ENCODE measurements at regions not wholly inside any gene's neighbourhood (a gene's known extent, or its start where the extent isn't known, plus 50 kb on each side); places are given as distances from the start of the nearest gene placed in this dataset.
A peak's percentile ranks its signal among the peaks of the same experiment; 100 is the strongest.

DNA sequence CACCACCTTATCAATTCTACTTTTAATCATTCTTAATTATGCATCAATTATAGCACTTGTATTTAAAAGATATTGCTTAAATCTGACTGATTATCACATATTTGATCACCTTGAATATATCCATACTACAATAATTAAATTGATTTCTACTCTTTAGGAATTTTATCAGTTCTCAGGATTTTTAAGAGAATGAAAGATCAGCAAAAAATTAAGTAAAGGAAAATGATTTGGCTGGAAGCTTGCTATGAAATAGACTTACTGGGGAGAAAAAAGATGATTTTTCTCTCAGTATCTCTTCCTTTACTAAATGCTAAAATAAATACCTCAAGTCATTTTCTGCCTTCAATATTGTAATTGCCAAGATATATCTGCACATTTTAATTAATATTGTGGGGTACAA lies 848.6 kb downstream of the LTN1 start:
- H3K4ac ChIP-seq (ENCODE audit: low read depth in 1 of 2, low read length in 2 of 2) = no peak overlapping the region
- H4K8ac ChIP-seq (ENCODE audit: low read length) = no peak overlapping the region
- H3K18ac ChIP-seq (ENCODE audit: low read depth in 1 of 2, low read length in 2 of 2) = no peak overlapping the region
- H3K36me3 ChIP-seq (ENCODE audit: control insufficient read depth in 1 of 2, insufficient read depth in 2 of 2, low read depth in 1 of 2, low read length in 2 of 2) = no peaks in the 10 kb centered on the region
- H2BK12ac ChIP-seq (ENCODE audit: low read length in 2 of 2) = no peak overlapping the region
- H2AK5ac ChIP-seq (ENCODE audit: low read length, severe bottlenecking) = no peak overlapping the region
- H3K4me2 ChIP-seq (ENCODE audit: low read length, poor library complexity, severe bottlenecking) = no peak overlapping the region
- no peak overlapping the region for H2BK5ac ChIP-seq (ENCODE audit: low read depth, low read length, poor library complexity, severe bottlenecking)
- no peaks in the 10 kb centered on the region for H3K27me3 ChIP-seq (ENCODE audit: control insufficient read depth in 1 of 2, insufficient read depth in 1 of 2, low read length in 2 of 2)
- H3K9ac ChIP-seq (ENCODE audit: low read length) = no peak overlapping the region
- no peaks in the 10 kb centered on the region for H3K4me1 ChIP-seq (ENCODE audit: control insufficient read depth, insufficient read depth, low read depth, low read length)
- no peak overlapping the region for H3K4me3 ChIP-seq (ENCODE audit: insufficient read depth in 1 of 2, low read depth in 1 of 2, low read length in 2 of 2)
- H3K14ac ChIP-seq (ENCODE audit: low read length in 2 of 2) = no peak overlapping the region
- no peaks in the 10 kb centered on the region for H3K79me1 ChIP-seq (replicated peaks; ENCODE audit: low read length, poor library complexity, severe bottlenecking)
- no peak overlapping the region for H2AFZ ChIP-seq (ENCODE audit: low read depth, low read length)
- no peak overlapping the region for H4K91ac ChIP-seq (ENCODE audit: low read length)
- no peak overlapping the region for H2BK120ac ChIP-seq (ENCODE audit: low read depth, low read length)
- no peaks in the 10 kb centered on the region for H3K9me3 ChIP-seq (ENCODE audit: control insufficient read depth, low read length)
- H2BK15ac ChIP-seq (ENCODE audit: low read depth, poor library complexity, severe bottlenecking) = no peak overlapping the region
- no peak overlapping the region for H3K27ac ChIP-seq (ENCODE audit: low read length, poor library complexity, severe bottlenecking)
- no peak for DNase-seq
- no peak overlapping the region for H3K23ac ChIP-seq (ENCODE audit: low read length in 2 of 2)

DNA sequence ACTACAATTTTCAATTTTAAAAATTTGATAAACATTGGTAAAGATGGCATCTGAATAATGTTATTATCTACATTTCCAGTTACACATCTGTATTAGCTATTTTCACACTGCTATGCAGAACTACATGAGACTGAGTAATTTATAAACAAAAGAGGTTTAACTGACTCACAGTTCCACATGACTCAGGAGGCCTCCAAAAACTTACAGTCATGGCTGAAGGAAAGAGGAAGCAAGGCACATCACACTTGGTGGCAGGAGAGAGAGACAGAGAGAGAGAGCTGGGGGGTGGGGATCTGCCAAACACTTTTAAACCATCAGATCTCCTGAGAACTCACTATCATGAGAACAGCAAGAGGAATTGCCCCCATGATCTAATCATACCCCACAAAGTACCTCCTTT lies 850.0 kb downstream of the LTN1 start:
- no peak overlapping the region for H3K23ac ChIP-seq (ENCODE audit: low read length in 2 of 2)
- H3K4me2 ChIP-seq (ENCODE audit: low read length, poor library complexity, severe bottlenecking) = no peak overlapping the region
- peak overlapping the region in 1 of 2 experiments; percentile 91 for H3K4ac ChIP-seq (ENCODE audit: low read depth in 1 of 2, low read length in 2 of 2)
- H3K9me3 ChIP-seq (ENCODE audit: control insufficient read depth, low read length) = no peaks in the 10 kb centered on the region
- H3K27me3 ChIP-seq (ENCODE audit: control insufficient read depth in 1 of 2, insufficient read depth in 1 of 2, low read length in 2 of 2) = no peaks in the 10 kb centered on the region
- H2BK12ac ChIP-seq (ENCODE audit: low read length in 2 of 2) = peak overlapping the region in 1 of 2 experiments; percentile 79
- H3K36me3 ChIP-seq (ENCODE audit: control insufficient read depth in 1 of 2, insufficient read depth in 2 of 2, low read depth in 1 of 2, low read length in 2 of 2) = no peaks in the 10 kb centered on the region
- no peak overlapping the region for H2BK5ac ChIP-seq (ENCODE audit: low read depth, low read length, poor library complexity, severe bottlenecking)
- H4K91ac ChIP-seq (ENCODE audit: low read length) = no peak overlapping the region
- H2BK15ac ChIP-seq (ENCODE audit: low read depth, poor library complexity, severe bottlenecking) = no peak overlapping the region
- H3K4me1 ChIP-seq (ENCODE audit: control insufficient read depth, insufficient read depth, low read depth, low read length) = no peaks in the 10 kb centered on the region
- H2AFZ ChIP-seq (ENCODE audit: low read depth, low read length) = no peak overlapping the region
- no peaks in the 10 kb centered on the region for H3K79me1 ChIP-seq (replicated peaks; ENCODE audit: low read length, poor library complexity, severe bottlenecking)
- H4K8ac ChIP-seq (ENCODE audit: low read length) = peak overlapping the region; percentile 60
- no peak overlapping the region for H3K14ac ChIP-seq (ENCODE audit: low read length in 2 of 2)
- peak overlapping the region; percentile 49 for H3K9ac ChIP-seq (ENCODE audit: low read length)
- H3K4me3 ChIP-seq (ENCODE audit: insufficient read depth in 1 of 2, low read depth in 1 of 2, low read length in 2 of 2) = no peak overlapping the region
- H2AK5ac ChIP-seq (ENCODE audit: low read length, severe bottlenecking) = no peak overlapping the region
- H2BK120ac ChIP-seq (ENCODE audit: low read depth, low read length) = peak overlapping the region; percentile 64
- DNase-seq = peak; percentile 88
- H3K27ac ChIP-seq (ENCODE audit: low read length, poor library complexity, severe bottlenecking) = peak overlapping the region; percentile 15
- peak overlapping the region; percentile 60 to 84 for H3K18ac ChIP-seq (ENCODE audit: low read depth in 1 of 2, low read length in 2 of 2)

DNA sequence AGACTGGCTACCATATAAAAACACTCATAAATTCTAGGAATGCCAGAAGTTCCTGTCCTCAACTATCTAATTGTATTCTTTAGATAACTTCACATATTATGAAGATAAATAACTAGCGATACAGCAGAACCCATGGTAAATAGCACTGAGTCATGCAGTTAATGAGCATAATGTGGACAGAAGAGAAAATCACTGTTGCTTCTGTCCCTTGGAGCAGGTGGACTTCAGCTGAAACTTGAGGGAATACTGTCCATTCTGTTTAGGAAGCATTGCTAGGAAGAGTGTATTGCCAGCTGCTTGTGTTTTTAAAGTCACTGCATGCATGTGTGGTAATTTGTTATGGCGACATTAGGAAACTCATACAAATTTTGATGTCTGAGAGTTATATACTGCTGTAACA lies 854.4 kb downstream of the LTN1 start:
- no peak overlapping the region for H3K27ac ChIP-seq (ENCODE audit: low read length, poor library complexity, severe bottlenecking)
- no peaks in the 10 kb centered on the region for H3K9me3 ChIP-seq (ENCODE audit: control insufficient read depth, low read length)
- H4K91ac ChIP-seq (ENCODE audit: low read length) = no peak overlapping the region
- WGBS = 57% methylated on average over 2 of the region's 2 CpGs
- no peaks in the 10 kb centered on the region for H3K79me1 ChIP-seq (replicated peaks; ENCODE audit: low read length, poor library complexity, severe bottlenecking)
- no peak overlapping the region for H2AK5ac ChIP-seq (ENCODE audit: low read length, severe bottlenecking)
- H3K4me3 ChIP-seq (ENCODE audit: insufficient read depth in 1 of 2, low read depth in 1 of 2, low read length in 2 of 2) = no peak overlapping the region
- H2AFZ ChIP-seq (ENCODE audit: low read depth, low read length) = no peak overlapping the region
- H3K4me2 ChIP-seq (ENCODE audit: low read length, poor library complexity, severe bottlenecking) = no peak overlapping the region
- no peak overlapping the region for H3K9ac ChIP-seq (ENCODE audit: low read length)
- peak; percentile 46 for DNase-seq
- H2BK5ac ChIP-seq (ENCODE audit: low read depth, low read length, poor library complexity, severe bottlenecking) = no peak overlapping the region
- no peaks in the 10 kb centered on the region for H3K36me3 ChIP-seq (ENCODE audit: control insufficient read depth in 1 of 2, insufficient read depth in 2 of 2, low read depth in 1 of 2, low read length in 2 of 2)
- no peaks in the 10 kb centered on the region for H3K4me1 ChIP-seq (ENCODE audit: control insufficient read depth, insufficient read depth, low read depth, low read length)
- H3K27me3 ChIP-seq (ENCODE audit: control insufficient read depth in 1 of 2, insufficient read depth in 1 of 2, low read length in 2 of 2) = no peaks in the 10 kb centered on the region
- no peak overlapping the region for H4K8ac ChIP-seq (ENCODE audit: low read length)
- no peak overlapping the region for H3K4ac ChIP-seq (ENCODE audit: low read depth in 1 of 2, low read length in 2 of 2)
- no peak overlapping the region for H2BK15ac ChIP-seq (ENCODE audit: low read depth, poor library complexity, severe bottlenecking)
- no peak overlapping the region for H2BK12ac ChIP-seq (ENCODE audit: low read length in 2 of 2)
- no peak overlapping the region for H3K23ac ChIP-seq (ENCODE audit: low read length in 2 of 2)
- H3K14ac ChIP-seq (ENCODE audit: low read length in 2 of 2) = no peak overlapping the region
- no peak overlapping the region for H3K18ac ChIP-seq (ENCODE audit: low read depth in 1 of 2, low read length in 2 of 2)
- H2BK120ac ChIP-seq (ENCODE audit: low read depth, low read length) = no peak overlapping the region

DNA sequence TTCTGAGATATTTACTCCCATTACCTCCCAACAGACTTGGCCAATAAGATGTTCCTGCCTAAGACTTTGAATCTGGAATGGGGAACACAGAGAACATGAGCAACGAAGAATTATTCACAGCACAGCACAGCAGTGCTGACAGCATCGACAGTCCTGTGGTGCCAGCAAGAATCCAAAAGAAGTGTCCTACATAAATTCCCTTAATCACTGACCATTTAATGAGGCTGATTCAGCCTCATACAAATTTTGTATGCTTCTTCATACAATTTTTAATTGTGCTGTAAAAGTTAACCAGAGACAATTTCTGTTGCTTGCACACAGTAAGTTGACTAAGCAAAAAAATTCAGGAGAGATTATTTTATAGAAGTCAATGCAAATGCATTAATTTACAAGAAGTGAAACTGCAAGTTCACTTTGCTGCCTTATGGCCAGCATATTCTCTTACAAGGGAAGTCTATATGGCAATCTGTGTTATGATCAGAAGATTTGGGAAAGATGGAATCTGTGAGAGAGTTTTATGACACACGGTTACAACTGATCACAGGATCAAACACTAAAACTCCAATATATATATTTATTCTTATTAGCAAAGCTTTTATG lies 855.9 kb downstream of the LTN1 start:
- Histone ChIP-seq H3K9ac (ENCODE audit: low read length) (no peak overlapping the region), H3K4me2 (ENCODE audit: low read length, poor library complexity, severe bottlenecking) (no peak overlapping the region), H3K9me3 (ENCODE audit: control insufficient read depth, low read length) (peaks cover 4% of the 10 kb centered on the region), H2AK5ac (ENCODE audit: low read length, severe bottlenecking) (no peak overlapping the region), H3K36me3 (ENCODE audit: control insufficient read depth in 1 of 2, insufficient read depth in 2 of 2, low read depth in 1 of 2, low read length in 2 of 2) (no peaks in the 10 kb centered on the region), H3K27ac (ENCODE audit: low read length, poor library complexity, severe bottlenecking) (no peak overlapping the region), H2BK5ac (ENCODE audit: low read depth, low read length, poor library complexity, severe bottlenecking) (no peak overlapping the region), H3K14ac (ENCODE audit: low read length in 2 of 2) (no peak overlapping the region), H3K4ac (ENCODE audit: low read depth in 1 of 2, low read length in 2 of 2) (no peak overlapping the region), H2BK120ac (ENCODE audit: low read depth, low read length) (no peak overlapping the region), H4K8ac (ENCODE audit: low read length) (no peak overlapping the region), H4K91ac (ENCODE audit: low read length) (no peak overlapping the region), H2AFZ (ENCODE audit: low read depth, low read length) (no peak overlapping the region), H3K27me3 (ENCODE audit: control insufficient read depth in 1 of 2, insufficient read depth in 1 of 2, low read length in 2 of 2) (no peaks in the 10 kb centered on the region), H2BK15ac (ENCODE audit: low read depth, poor library complexity, severe bottlenecking) (no peak overlapping the region), H3K23ac (ENCODE audit: low read length in 2 of 2) (no peak overlapping the region), H3K4me3 (ENCODE audit: insufficient read depth in 1 of 2, low read depth in 1 of 2, low read length in 2 of 2) (no peak overlapping the region), H3K18ac (ENCODE audit: low read depth in 1 of 2, low read length in 2 of 2) (no peak overlapping the region), H3K79me1 (replicated peaks; ENCODE audit: low read length, poor library complexity, severe bottlenecking) (no peaks in the 10 kb centered on the region), H2BK12ac (ENCODE audit: low read length in 2 of 2) (no peak overlapping the region), H3K4me1 (ENCODE audit: control insufficient read depth, insufficient read depth, low read depth, low read length) (no peaks in the 10 kb centered on the region)
- 100% methylated on average over 1 of the region's 3 CpGs for WGBS
- no peak for DNase-seq
